GM19193 (cell line): ENCODE measurements at regions not wholly inside any gene's neighbourhood (a gene's known extent, or its start where the extent isn't known, plus 50 kb on each side); places are given as distances from the start of the nearest gene placed in this dataset.

Experiments
- POLR2A ChIP-seq: IDR thresholded peaks from 4 replicates; pipeline ENCODE4 v1.6.1; 2011; ENCODE audit not compliant: insufficient read depth, insufficient read length; ENCODE audit errors: extremely low read depth

DNA sequence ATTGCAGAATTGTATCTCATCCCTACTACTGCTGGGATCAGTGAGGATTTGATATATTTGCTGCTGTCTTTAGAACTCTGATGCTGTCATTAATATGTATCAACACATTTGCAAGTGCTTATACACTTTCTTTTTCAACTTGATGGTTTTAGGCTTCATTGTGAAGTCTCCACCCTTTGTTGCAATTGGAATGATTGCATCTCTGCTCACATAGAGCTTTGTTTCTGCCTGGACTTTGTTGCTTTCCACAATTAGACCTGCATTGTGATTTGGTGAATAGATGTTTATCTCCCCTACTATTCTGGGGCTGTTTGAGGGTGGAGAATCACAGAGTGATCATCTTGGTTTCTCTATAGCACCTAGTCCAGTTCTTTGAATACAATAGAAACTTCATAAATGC, 666.7 kb downstream of the EPM2A start:
- no peak for TF ChIP-seq POLR2A

- no peak for TF ChIP-seq POLR2A
Observed at GRCh38 chr6:145069966-145070365, 665.4 kb downstream of the EPM2A start.

- no peak for TF ChIP-seq POLR2A
Observed at GRCh38 chr6:145070791-145071190, 664.5 kb downstream of the EPM2A start.

- no peak for TF ChIP-seq POLR2A
Observed at GRCh38 chr6:145071836-145072235, 663.5 kb downstream of the EPM2A start.

DNA sequence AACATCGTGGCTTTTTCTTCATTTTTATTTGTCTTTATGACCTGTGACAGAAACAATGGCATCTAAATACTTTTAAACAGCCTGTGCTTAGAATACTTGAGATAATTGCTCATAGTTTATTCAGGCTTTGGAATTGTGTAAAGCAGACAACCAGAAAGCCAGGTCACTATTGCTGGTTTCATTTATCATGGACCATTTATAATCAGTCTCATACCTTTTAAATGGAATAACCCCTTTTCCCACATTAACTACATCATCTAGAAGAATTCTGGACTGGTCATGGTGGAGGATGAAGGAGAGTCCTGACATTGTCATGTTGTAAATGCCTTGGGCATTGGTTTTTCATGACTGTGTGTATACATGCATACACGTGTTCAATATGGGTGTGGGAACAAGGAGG, 661.5 kb downstream of the EPM2A start:
- no peak for TF ChIP-seq POLR2A

- TF ChIP-seq POLR2A = no peak
Observed at GRCh38 chr6:145074805-145075204, 660.5 kb downstream of the EPM2A start.

GRCh38 chr6:145075425-145075824, 659.9 kb downstream of the EPM2A start:
- TF ChIP-seq POLR2A = no peak

GRCh38 chr6:145076115-145076841, 659.0 kb downstream of the EPM2A start:
- TF ChIP-seq POLR2A = no peak

GRCh38 chr6:145077382-145077781, 657.9 kb downstream of the EPM2A start:
- TF ChIP-seq POLR2A = no peak

- TF ChIP-seq POLR2A = no peak
Observed at GRCh38 chr6:145080651-145081050, 654.7 kb downstream of the EPM2A start.

DNA sequence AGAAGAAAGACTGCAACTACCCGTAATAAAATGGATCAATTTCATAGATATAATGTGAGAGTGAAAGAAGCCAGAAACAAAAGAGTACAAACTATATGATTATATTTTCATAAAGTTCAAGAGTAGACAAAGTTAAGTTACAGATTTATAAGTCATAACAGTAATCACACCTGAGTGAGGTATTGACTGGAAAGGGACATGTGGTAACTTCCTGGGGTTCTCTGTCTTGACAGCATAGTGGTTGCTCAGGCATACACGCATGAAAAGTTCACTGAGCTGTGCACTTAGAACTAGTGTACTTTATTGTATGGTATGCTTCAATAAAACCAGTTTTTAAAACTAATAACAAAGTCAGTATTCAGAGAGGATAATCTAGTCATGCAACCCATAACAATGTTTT, 653.6 kb downstream of the EPM2A start:
- no peak for TF ChIP-seq POLR2A

- TF ChIP-seq POLR2A = no peak
Observed at GRCh38 chr6:145082359-145082758, 653.0 kb downstream of the EPM2A start.

GRCh38 chr6:145086197-145086596, 649.1 kb downstream of the EPM2A start:
- TF ChIP-seq POLR2A = no peak

GRCh38 chr6:145087034-145087433, 648.3 kb downstream of the EPM2A start:
- TF ChIP-seq POLR2A = no peak

DNA sequence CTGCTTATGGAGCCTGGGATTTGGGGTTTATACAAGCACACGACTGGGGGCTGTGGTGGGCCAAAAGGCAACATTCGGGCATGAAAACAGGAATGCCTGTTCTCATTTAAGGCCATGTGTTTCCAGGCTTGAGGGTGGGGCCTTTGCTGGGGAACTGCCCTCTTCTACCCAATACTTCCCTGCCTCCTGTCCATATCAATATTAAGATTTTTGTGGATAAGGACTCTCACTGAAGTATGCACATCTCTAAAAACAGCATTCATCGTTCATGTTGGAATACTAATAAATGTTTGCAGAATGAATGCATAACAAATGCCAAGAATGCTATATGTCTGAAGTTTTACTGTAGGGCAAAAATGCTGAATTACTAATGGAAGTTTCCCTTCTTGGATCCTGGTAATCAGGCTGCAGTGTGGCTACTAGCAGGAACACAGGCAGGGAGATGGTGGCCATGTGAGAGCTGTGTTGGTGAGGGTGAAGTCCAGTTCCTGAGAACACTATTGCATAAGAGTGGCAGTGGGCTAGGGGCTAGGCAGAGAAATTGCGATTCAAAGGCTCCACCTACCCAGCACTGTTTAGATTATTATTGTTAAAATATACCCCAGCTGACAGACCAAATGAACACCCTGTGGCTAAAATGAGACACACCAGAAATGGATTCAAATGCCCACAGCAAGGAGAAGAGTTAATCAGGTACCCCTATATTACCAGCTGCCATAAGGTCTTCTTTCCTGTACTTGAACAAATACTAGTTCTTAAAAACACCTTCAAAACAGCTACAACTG, 644.3 kb downstream of the EPM2A start:
- no peak for TF ChIP-seq POLR2A

DNA sequence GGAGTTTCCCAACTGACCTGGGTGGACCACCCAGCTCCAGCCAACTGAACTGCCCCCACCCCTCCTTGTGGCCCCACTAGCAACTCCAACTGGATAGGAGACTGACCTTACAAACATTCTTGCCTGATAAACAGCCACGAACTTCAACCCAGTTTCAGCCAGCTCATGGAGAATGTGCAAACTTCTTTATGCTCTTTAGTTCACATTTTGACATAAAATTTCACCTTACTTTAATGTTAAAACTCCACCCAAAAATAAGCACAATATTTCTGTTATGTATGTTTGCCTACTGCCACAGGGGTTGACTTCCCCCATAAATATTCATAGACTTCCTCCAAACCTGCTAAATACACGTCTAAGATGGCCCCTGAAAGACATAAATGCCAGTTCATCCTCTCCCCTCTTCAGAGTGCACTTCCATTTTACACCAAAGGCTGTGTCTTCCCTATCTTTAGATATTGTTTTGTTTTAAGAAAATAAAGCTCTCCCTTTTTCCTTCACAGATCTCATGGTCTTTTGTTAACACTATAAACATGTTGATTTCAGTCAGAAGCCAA, 643.7 kb downstream of the EPM2A start:
- TF ChIP-seq POLR2A = no peak
